Fibroblast of peridontal ligament (primary cell): ENCODE measurements at regions not wholly inside any gene's neighbourhood (a gene's known extent, or its start where the extent isn't known, plus 50 kb on each side); places are given as distances from the start of the nearest gene placed in this dataset.

Experiments
- DNase-seq: peaks from one replicate; pipeline ENCODE4 v3.0.0-alpha.2; 2010; ENCODE audit errors: extremely low read depth

- no peak for DNase-seq
Measured at GRCh38 chr18:22113144-22113844, 56.1 kb upstream of the GATA6 start.

GRCh38 chr18:22114526-22115321, 54.7 kb upstream of the GATA6 start:
- DNase-seq: no peak

- DNase-seq: no peak
Measured at GRCh38 chr18:22115573-22115972, 53.8 kb upstream of the GATA6 start.
